Vagina (tissue), 2 donors: ENCODE measurements at regions not wholly inside any gene's neighbourhood (a gene's known extent, or its start where the extent isn't known, plus 50 kb on each side); places are given as distances from the start of the nearest gene placed in this dataset.

Experiments
- DNase-seq, 2 donors: peaks; one replicate each; pipeline ENCODE4 v3.0.0-alpha.2; 2017; ENCODE audit errors: extremely low spot score in 2 of 2
- H3K27ac ChIP-seq: fragments of 200-600 bp; sonication (generic); one replicate; pipeline ENCODE4 v1.5.1; 2019
- H3K27me3 ChIP-seq: fragments of 200-600 bp; sonication (generic); one replicate; pipeline ENCODE4 v1.5.1; 2019
- H3K36me3 ChIP-seq, 2 donors: fragments of 200-600 bp; sonication (generic); one replicate each; pipeline ENCODE4 v1.5.1; 2017 to 2019
- H3K4me1 ChIP-seq: fragments of 200-600 bp; sonication (generic); one replicate; pipeline ENCODE4 v1.5.1; 2019
- H3K4me3 ChIP-seq, 2 donors: fragments of 200-600 bp; sonication (generic); 1 replicate in 1 of 2; 2 replicates in 1 of 2; pipeline ENCODE4 v1.5.1; 2016 to 2019
- H3K9me3 ChIP-seq: fragments of 200-600 bp; sonication (generic); one replicate; pipeline ENCODE4 v1.5.1; 2019
- CTCF ChIP-seq, 3 experiments: fragments of 450-650 bp in 2 of 3; fragments of 200-600 bp in 1 of 3; sonication (generic) in 1 of 3; IDR thresholded peaks; one replicate each; pipeline ENCODE4 v1.5.1; 2017 to 2019; ENCODE audit warnings: antibody characterized with exemption in 3 of 3, mild to moderate bottlenecking in 2 of 3, moderate library complexity in 2 of 3
- POLR2A ChIP-seq, 2 donors: fragments of 450-650 bp; IDR thresholded peaks; one replicate each; pipeline ENCODE4 v1.6.1; 2017; ENCODE audit warnings: antibody characterized with exemption in 2 of 2, mild to moderate bottlenecking in 2 of 2, moderate library complexity in 2 of 2
- POLR2AphosphoS5 ChIP-seq, 2 donors: sonication (generic); formaldehyde crosslinking; IDR thresholded peaks; one replicate each; pipeline ENCODE4 v1.9.0; 2017; ENCODE audit warnings: antibody characterized with exemption in 2 of 2, mild to moderate bottlenecking in 2 of 2, low read depth in 1 of 2; ENCODE audit not compliant: insufficient read depth in 1 of 2
- intact Hi-C: fragments of 100-400 bp; cut with DNase I; formaldehyde crosslinking; loops from one replicate; pipeline ENCODE4 v1.15.1; 2023

GRCh38 chr2:71892423-71892730, 255.3 kb downstream of the CYP26B1 start:
- Histone ChIP-seq H3K36me3 (no peaks in the 10 kb centered on the region), H3K9me3 (no peaks in the 10 kb centered on the region), H3K4me3 (no peak overlapping the region), H3K27me3 (no peaks in the 10 kb centered on the region), H3K27ac (no peak overlapping the region), H3K4me1 (no peaks in the 10 kb centered on the region)
- no peak for TF ChIP-seq CTCF (IDR thresholded peaks at IDR 0.05)
- no peak for TF ChIP-seq POLR2AphosphoS5 (IDR thresholded peaks at IDR 0.05; ENCODE audit: insufficient read depth in 1 of 2, low read depth in 1 of 2)
- TF ChIP-seq POLR2A (IDR thresholded peaks at IDR 0.05), result no peak
- intact Hi-C loops, result no loop called here
- peak in 1 of 2 donors; percentile 65 for DNase-seq

DNA sequence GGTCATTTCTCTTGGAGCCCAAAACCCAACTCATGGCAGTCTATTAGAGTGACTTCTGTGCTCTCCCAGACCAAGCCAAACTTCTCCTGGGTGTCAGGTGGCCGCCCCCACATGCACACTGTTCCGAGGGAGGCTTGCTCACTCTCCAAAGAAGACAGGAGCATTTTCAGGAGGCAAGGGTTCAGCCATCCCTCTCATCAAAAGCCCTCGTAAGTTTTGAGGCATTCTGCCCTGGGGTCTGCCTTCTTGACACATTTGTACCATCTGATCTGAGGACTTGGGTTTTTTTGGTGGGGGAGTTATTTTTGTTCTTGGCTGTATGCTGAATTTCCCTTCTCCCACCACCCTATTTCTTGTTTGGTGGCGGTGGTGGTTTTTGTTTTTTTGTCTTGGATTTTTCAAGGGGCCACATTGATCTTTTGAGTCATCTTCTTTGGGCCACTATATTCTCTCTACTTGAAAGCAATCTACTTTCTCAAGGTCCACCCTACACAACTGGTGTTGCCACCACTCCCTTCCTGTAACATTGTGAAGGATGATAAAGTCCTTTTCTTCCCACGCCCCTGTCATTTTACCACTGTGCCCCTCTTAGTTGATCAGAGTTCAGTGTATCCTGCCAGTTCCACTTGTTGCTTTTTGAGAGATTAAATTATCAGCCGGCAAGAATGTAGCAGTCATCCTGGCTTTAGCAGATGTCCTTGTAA, 255.8 kb downstream of the CYP26B1 start:
- peak in 1 of 2 donors; percentile 67 for DNase-seq
- H3K36me3 ChIP-seq, result no peaks in the 10 kb centered on the region

DNA sequence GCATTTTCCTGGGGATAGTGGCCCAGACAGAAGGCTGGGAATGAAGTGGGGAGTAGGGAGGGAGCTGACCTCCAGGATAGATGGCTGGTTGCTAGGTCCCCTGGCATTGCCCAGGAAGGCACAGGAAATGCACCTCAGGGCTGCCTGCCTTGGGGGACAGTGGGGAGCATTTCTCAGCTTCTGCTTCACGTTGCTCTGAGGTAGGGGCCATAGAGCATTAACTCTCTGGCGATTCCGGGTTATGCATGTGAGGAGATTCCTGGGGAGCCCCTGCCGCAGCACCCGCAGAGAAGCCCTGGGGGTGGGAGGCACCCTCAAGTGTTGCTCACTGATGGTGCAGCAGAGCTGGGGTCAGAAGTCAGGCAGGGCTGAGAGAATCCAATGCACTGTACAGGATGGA, 256.5 kb downstream of the CYP26B1 start:
- TF ChIP-seq POLR2A (IDR thresholded peaks at IDR 0.05) (no peak), CTCF (IDR thresholded peaks at IDR 0.05) (no peak), POLR2AphosphoS5 (IDR thresholded peaks at IDR 0.05; ENCODE audit: insufficient read depth in 1 of 2, low read depth in 1 of 2) (no peak)
- Histone ChIP-seq H3K9me3 (no peaks in the 10 kb centered on the region), H3K4me3 (no peak overlapping the region), H3K27me3 (no peaks in the 10 kb centered on the region), H3K36me3 (no peaks in the 10 kb centered on the region), H3K27ac (no peak overlapping the region), H3K4me1 (no peaks in the 10 kb centered on the region)
- intact Hi-C loops, result no loop called here
- DNase-seq, result peak; percentile 58 to 81

More for the DNA sequence above, 255.8 kb downstream of the CYP26B1 start:
- H3K27me3 ChIP-seq, result no peaks in the 10 kb centered on the region
- H3K4me3 ChIP-seq, result no peak overlapping the region
- no peaks in the 10 kb centered on the region for H3K4me1 ChIP-seq
- TF ChIP-seq CTCF (IDR thresholded peaks at IDR 0.05) (no peak), POLR2A (IDR thresholded peaks at IDR 0.05) (no peak), POLR2AphosphoS5 (IDR thresholded peaks at IDR 0.05; ENCODE audit: insufficient read depth in 1 of 2, low read depth in 1 of 2) (no peak)
- H3K9me3 ChIP-seq, result no peaks in the 10 kb centered on the region
- H3K27ac ChIP-seq, result no peak overlapping the region
- intact Hi-C loops, result no loop called here

DNA sequence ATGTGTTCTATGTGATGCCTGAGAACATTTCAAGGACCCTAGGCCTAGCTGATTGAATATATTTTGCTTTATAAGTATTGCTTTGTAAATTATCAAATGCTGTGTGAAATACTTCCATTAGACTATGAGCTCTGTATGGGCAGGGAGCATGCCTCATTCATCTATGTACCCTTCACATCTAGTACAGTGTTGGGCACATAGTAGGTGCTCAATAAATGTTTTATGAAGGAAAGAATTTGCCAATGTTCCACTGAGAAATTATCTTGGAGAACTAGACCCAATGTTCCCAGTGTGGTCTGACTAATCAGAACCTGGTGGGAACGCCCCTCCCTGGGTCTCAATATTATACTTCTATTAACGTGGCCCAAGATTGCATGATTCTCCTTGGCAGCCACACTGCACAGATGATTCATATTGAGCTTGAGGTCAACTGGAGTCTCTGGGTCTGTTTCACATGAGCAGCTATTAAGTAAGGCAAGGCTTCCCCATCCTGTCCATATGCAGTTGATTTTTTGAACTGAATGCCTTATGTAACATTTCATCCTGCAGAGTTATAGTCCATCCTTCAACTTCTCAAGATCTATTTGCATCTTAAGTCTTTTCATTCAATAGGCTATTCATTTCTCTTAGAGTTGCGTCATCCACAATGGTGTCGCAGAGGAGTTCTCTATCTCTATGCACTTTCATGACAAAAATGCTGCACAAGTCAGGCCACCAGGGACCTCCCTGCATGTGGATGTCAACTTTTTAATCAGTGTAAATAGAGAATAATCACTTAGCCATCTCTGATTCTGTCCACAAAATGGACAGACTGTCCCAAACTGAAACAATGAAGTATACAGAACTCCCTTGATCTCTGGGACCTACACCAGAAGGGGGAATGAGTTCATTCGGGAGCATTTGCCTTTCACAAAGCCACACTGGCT, 257.6 kb downstream of the CYP26B1 start:
- peak in 1 of 2 donors; percentile 84 for DNase-seq
- Histone ChIP-seq H3K36me3 (no peaks in the 10 kb centered on the region), H3K27me3 (no peaks in the 10 kb centered on the region), H3K4me1 (no peaks in the 10 kb centered on the region), H3K9me3 (no peaks in the 10 kb centered on the region), H3K27ac (no peak overlapping the region), H3K4me3 (no peak overlapping the region)
- intact Hi-C loops, result no loop called here
- TF ChIP-seq POLR2A (IDR thresholded peaks at IDR 0.05), result no peak
- no peak for TF ChIP-seq CTCF (IDR thresholded peaks at IDR 0.05)
- no peak for TF ChIP-seq POLR2AphosphoS5 (IDR thresholded peaks at IDR 0.05; ENCODE audit: insufficient read depth in 1 of 2, low read depth in 1 of 2)
